Inflammatory macrophage (primary cell): ENCODE measurements at regions not wholly inside any gene's neighbourhood (a gene's known extent, or its start where the extent isn't known, plus 50 kb on each side); places are given as distances from the start of the nearest gene placed in this dataset.

Experiments
- DNase-seq, 2 donors: peaks; one replicate each; pipeline ENCODE4 v3.0.0-alpha.2; 2020 to 2022

GRCh38 chr11:10945196-10945595 lies 87.3 kb upstream of the ZBED5 start:
- DNase-seq: no peak

GRCh38 chr11:10943968-10944367 lies 86.1 kb upstream of the ZBED5 start:
- no peak for DNase-seq

- DNase-seq: peak in 1 of 2 donors; percentile 44
These were observed 84.8 kb upstream of the ZBED5 start for GRCh38 chr11:10942620-10943019.

GRCh38 chr11:10941871-10942270 lies 84.0 kb upstream of the ZBED5 start:
- DNase-seq: peak; percentile 29 to 54

GRCh38 chr11:10941414-10941813 lies 83.6 kb upstream of the ZBED5 start:
- DNase-seq: peak; percentile 73 to 78

GRCh38 chr11:10938650-10939387 lies 81.0 kb upstream of the ZBED5 start:
- DNase-seq: no peak

- no peak for DNase-seq
These were observed 80.4 kb upstream of the ZBED5 start for GRCh38 chr11:10938231-10938630.

GRCh38 chr11:10937385-10937771 lies 79.5 kb upstream of the ZBED5 start:
- peak; percentile 48 to 67 for DNase-seq

- no peak for DNase-seq
These were observed 79.0 kb upstream of the ZBED5 start for GRCh38 chr11:10936626-10937384.

- DNase-seq: no peak
These were observed 77.2 kb upstream of the ZBED5 start for GRCh38 chr11:10935015-10935559.

- DNase-seq: no peak
These were observed 76.5 kb upstream of the ZBED5 start for GRCh38 chr11:10934293-10934860.

- DNase-seq: peak; percentile 92 to 94
These were observed 75.8 kb upstream of the ZBED5 start for GRCh38 chr11:10933455-10934292.

GRCh38 chr11:10932976-10933375 lies 75.1 kb upstream of the ZBED5 start:
- no peak for DNase-seq

- peak in 1 of 2 donors; percentile 49 for DNase-seq
These were observed 74.2 kb upstream of the ZBED5 start for GRCh38 chr11:10931761-10932670.

- DNase-seq: peak; percentile 35 to 54
These were observed 73.3 kb upstream of the ZBED5 start for GRCh38 chr11:10930972-10931760.

GRCh38 chr11:10930224-10930971 lies 72.5 kb upstream of the ZBED5 start:
- DNase-seq: peak; percentile 61 to 62

- DNase-seq: no peak
These were observed 69.7 kb upstream of the ZBED5 start for GRCh38 chr11:10927538-10927937.

- DNase-seq: no peak
These were observed 69.0 kb upstream of the ZBED5 start for GRCh38 chr11:10926801-10927211.

- DNase-seq: no peak
These were observed 67.5 kb upstream of the ZBED5 start for GRCh38 chr11:10925149-10925926.
